ENCODE measurements at regions not wholly inside any gene's neighbourhood (a gene's known extent, or its start where the extent isn't known, plus 50 kb on each side); places are given as distances from the start of the nearest gene placed in this dataset.

- no peaks in the 10 kb centered on the region for H3K9me3 Mint-ChIP-seq
- no peaks in the 10 kb centered on the region for H3K27me3 Mint-ChIP-seq (ENCODE audit: low read depth)
- no peak for TF ChIP-seq CTCF (IDR thresholded peaks at IDR 0.05; ENCODE audit: unreplicated experiment in 3 of 3)
- H3K27ac Mint-ChIP-seq: no peak overlapping the region
- H3K4me1 Mint-ChIP-seq: peaks cover 21% of the 10 kb centered on the region
- H3K4me3 Mint-ChIP-seq: no peak overlapping the region
- no peaks in the 10 kb centered on the region for H3K36me3 Mint-ChIP-seq (ENCODE audit: low read depth)
These were observed 458.4 kb upstream of the BTBD3 start for GRCh38 chr20:11459090-11459890.

GRCh38 chr20:11467436-11467835, 450.3 kb upstream of the BTBD3 start:
- TF ChIP-seq CTCF (IDR thresholded peaks at IDR 0.05; ENCODE audit: unreplicated experiment in 3 of 3): no peak
- Mint-ChIP-seq H3K4me3 (no peak overlapping the region), H3K4me1 (peaks cover 11% of the 10 kb centered on the region), H3K27me3 (ENCODE audit: low read depth) (no peaks in the 10 kb centered on the region), H3K9me3 (no peaks in the 10 kb centered on the region), H3K27ac (no peak overlapping the region), H3K36me3 (ENCODE audit: low read depth) (no peaks in the 10 kb centered on the region)

- Mint-ChIP-seq H3K4me3 (no peak overlapping the region), H3K36me3 (ENCODE audit: low read depth) (no peaks in the 10 kb centered on the region), H3K27me3 (ENCODE audit: low read depth) (no peaks in the 10 kb centered on the region), H3K27ac (no peak overlapping the region), H3K9me3 (no peaks in the 10 kb centered on the region), H3K4me1 (peaks cover 11% of the 10 kb centered on the region)
- TF ChIP-seq CTCF (IDR thresholded peaks at IDR 0.05; ENCODE audit: unreplicated experiment in 3 of 3): no peak
These were observed 448.8 kb upstream of the BTBD3 start for GRCh38 chr20:11468880-11469279.

GRCh38 chr20:11469795-11470435, 447.8 kb upstream of the BTBD3 start:
- Mint-ChIP-seq H3K4me1 (peaks cover 11% of the 10 kb centered on the region), H3K4me3 (no peak overlapping the region)

GRCh38 chr20:11473983-11474382, 443.7 kb upstream of the BTBD3 start:
- Mint-ChIP-seq H3K4me1 (peaks cover 5% of the 10 kb centered on the region), H3K4me3 (no peak overlapping the region), H3K27ac (no peak overlapping the region), H3K9me3 (peaks cover 26% of the 10 kb centered on the region), H3K36me3 (ENCODE audit: low read depth) (no peaks in the 10 kb centered on the region), H3K27me3 (ENCODE audit: low read depth) (no peaks in the 10 kb centered on the region)
- TF ChIP-seq CTCF (IDR thresholded peaks at IDR 0.05; ENCODE audit: unreplicated experiment in 3 of 3): no peak

More at GRCh38 chr20:11469795-11470435, 447.8 kb upstream of the BTBD3 start:
- TF ChIP-seq CTCF (IDR thresholded peaks at IDR 0.05; ENCODE audit: unreplicated experiment in 3 of 3): no peak
- Mint-ChIP-seq H3K27me3 (ENCODE audit: low read depth) (no peaks in the 10 kb centered on the region), H3K9me3 (peaks cover 3% of the 10 kb centered on the region), H3K36me3 (ENCODE audit: low read depth) (no peaks in the 10 kb centered on the region), H3K27ac (peak overlapping the region in 2 of 3 experiments; percentile 7 to 31)

Measured in nephron (organoid).